ENCODE measurements at regions not wholly inside any gene's neighbourhood (a gene's known extent, or its start where the extent isn't known, plus 50 kb on each side); places are given as distances from the start of the nearest gene placed in this dataset.

DNA sequence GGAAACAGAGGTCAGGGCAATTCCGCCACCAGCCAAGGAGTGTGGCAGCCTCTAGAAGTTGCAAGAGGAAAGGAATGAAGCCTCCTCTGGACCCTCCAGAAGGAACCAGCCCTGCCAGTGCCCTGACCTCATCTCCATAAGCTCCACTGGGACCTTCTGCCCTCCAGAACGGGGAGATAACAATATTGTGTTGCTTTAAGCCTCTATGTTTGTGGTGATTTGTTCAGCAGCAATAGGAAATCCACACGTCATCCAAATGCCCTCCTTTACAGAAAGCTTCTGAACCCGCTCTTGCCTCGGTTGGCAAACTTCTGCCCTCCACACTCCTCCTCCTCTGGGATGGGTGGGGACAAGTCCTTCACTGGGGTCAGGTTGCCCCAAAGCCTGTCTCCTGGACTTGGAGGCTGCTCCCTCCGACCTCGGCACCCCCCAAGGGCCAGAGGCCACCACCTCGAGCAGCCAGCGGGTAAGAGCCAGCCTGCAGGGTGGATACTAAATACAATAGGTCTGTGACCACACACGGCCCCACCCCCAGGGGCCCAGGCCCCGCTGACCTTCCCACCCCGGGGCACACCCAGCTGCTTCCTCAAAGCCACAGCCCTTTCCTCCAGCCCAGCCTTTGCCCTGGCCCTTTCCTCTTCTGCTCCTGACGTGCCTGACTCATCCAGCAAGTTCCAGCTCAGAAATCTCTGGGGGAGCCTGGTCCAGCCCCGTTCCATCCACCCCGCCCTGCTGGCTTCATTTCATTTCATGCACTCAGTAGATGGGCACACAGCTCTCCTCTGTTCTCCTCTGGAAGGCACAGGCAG is 58.7 kb upstream of the NCOR2 start:
- H3K4me3 ChIP-seq (ENCODE audit: low read depth in 1 of 2, low read length in 2 of 2), result no peak overlapping the region
- DNase-seq (no peak), ATAC-seq (ENCODE audit: insufficient read depth, low read depth) (no peak)
- H3K36me3 ChIP-seq (ENCODE audit: insufficient read depth, low read length), result no peaks in the 10 kb centered on the region
- H2AFZ ChIP-seq (ENCODE audit: low read depth, low read length), result no peak overlapping the region
- no peak overlapping the region for H3K27ac ChIP-seq (ENCODE audit: low read length)
- no peaks in the 10 kb centered on the region for H3K4me1 ChIP-seq (ENCODE audit: insufficient read depth, low read length)
- TF ChIP-seq, protein P1, sequence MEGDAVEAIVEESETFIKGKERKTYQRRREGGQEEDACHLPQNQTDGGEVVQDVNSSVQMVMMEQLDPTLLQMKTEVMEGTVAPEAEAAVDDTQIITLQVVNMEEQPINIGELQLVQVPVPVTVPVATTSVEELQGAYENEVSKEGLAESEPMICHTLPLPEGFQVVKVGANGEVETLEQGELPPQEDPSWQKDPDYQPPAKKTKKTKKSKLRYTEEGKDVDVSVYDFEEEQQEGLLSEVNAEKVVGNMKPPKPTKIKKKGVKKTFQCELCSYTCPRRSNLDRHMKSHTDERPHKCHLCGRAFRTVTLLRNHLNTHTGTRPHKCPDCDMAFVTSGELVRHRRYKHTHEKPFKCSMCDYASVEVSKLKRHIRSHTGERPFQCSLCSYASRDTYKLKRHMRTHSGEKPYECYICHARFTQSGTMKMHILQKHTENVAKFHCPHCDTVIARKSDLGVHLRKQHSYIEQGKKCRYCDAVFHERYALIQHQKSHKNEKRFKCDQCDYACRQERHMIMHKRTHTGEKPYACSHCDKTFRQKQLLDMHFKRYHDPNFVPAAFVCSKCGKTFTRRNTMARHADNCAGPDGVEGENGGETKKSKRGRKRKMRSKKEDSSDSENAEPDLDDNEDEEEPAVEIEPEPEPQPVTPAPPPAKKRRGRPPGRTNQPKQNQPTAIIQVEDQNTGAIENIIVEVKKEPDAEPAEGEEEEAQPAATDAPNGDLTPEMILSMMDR (IDR thresholded peaks at IDR 0.05; ENCODE audit: borderline replicate concordance, extremely low read depth, low read length, poor library complexity, severe bottlenecking), result no peak
- no peak for TF ChIP-seq EZH2 (IDR thresholded peaks at IDR 0.05; ENCODE audit: borderline replicate concordance, low read depth, low read length, severe bottlenecking)
- H3K4me2 ChIP-seq (ENCODE audit: insufficient read depth, low read length), result no peak overlapping the region
- H3K27me3 ChIP-seq (ENCODE audit: insufficient read depth, low read length, poor library complexity), result no peaks in the 10 kb centered on the region
- no peaks in the 10 kb centered on the region for H3K79me2 ChIP-seq (ENCODE audit: insufficient read depth, low read length)
- no peaks in the 10 kb centered on the region for H4K20me1 ChIP-seq (ENCODE audit: insufficient read depth, low read length)
- no peak overlapping the region for H3K9ac ChIP-seq (ENCODE audit: low read depth, low read length)
- no peaks in the 10 kb centered on the region for H3K9me3 ChIP-seq (ENCODE audit: insufficient read depth, low read length, severe bottlenecking)

- Histone ChIP-seq H3K4me1 (ENCODE audit: insufficient read depth, low read length) (no peaks in the 10 kb centered on the region), H3K4me3 (ENCODE audit: low read depth in 1 of 2, low read length in 2 of 2) (no peak overlapping the region), H3K79me2 (ENCODE audit: insufficient read depth, low read length) (no peaks in the 10 kb centered on the region), H3K9ac (ENCODE audit: low read depth, low read length) (no peak overlapping the region), H3K4me2 (ENCODE audit: insufficient read depth, low read length) (no peak overlapping the region), H3K36me3 (ENCODE audit: insufficient read depth, low read length) (no peaks in the 10 kb centered on the region), H2AFZ (ENCODE audit: low read depth, low read length) (no peak overlapping the region), H3K27me3 (ENCODE audit: insufficient read depth, low read length, poor library complexity) (no peaks in the 10 kb centered on the region), H4K20me1 (ENCODE audit: insufficient read depth, low read length) (no peaks in the 10 kb centered on the region), H3K27ac (ENCODE audit: low read length) (no peak overlapping the region), H3K9me3 (ENCODE audit: insufficient read depth, low read length, severe bottlenecking) (no peaks in the 10 kb centered on the region)
- DNase-seq (no peak), ATAC-seq (ENCODE audit: insufficient read depth, low read depth) (0 out of 3 replicates have a peak, but pooled peaks have one; percentile 24)
- TF ChIP-seq EZH2 (IDR thresholded peaks at IDR 0.05; ENCODE audit: borderline replicate concordance, low read depth, low read length, severe bottlenecking), result no peak
- TF ChIP-seq, protein P1 (IDR thresholded peaks at IDR 0.05; ENCODE audit: borderline replicate concordance, extremely low read depth, low read length, poor library complexity, severe bottlenecking), result no peak
Observed at GRCh38 chr12:124624823-124625222, 57.4 kb upstream of the NCOR2 start.

- Histone ChIP-seq H2AFZ (ENCODE audit: low read depth, low read length) (no peak overlapping the region), H3K79me2 (ENCODE audit: insufficient read depth, low read length) (no peaks in the 10 kb centered on the region), H3K4me2 (ENCODE audit: insufficient read depth, low read length) (no peak overlapping the region), H3K4me1 (ENCODE audit: insufficient read depth, low read length) (no peaks in the 10 kb centered on the region), H3K9ac (ENCODE audit: low read depth, low read length) (no peak overlapping the region), H3K9me3 (ENCODE audit: insufficient read depth, low read length, severe bottlenecking) (no peaks in the 10 kb centered on the region), H3K27me3 (ENCODE audit: insufficient read depth, low read length, poor library complexity) (no peaks in the 10 kb centered on the region), H4K20me1 (ENCODE audit: insufficient read depth, low read length) (no peaks in the 10 kb centered on the region), H3K36me3 (ENCODE audit: insufficient read depth, low read length) (no peaks in the 10 kb centered on the region), H3K4me3 (ENCODE audit: low read depth in 1 of 2, low read length in 2 of 2) (no peak overlapping the region), H3K27ac (ENCODE audit: low read length) (no peak overlapping the region)
- TF ChIP-seq, protein P1 (IDR thresholded peaks at IDR 0.05; ENCODE audit: borderline replicate concordance, extremely low read depth, low read length, poor library complexity, severe bottlenecking), result no peak
- TF ChIP-seq EZH2 (IDR thresholded peaks at IDR 0.05; ENCODE audit: borderline replicate concordance, low read depth, low read length, severe bottlenecking), result no peak
- ATAC-seq (ENCODE audit: insufficient read depth, low read depth) (no peak), DNase-seq (no peak)
Observed at GRCh38 chr12:124623344-124624035, 56.1 kb upstream of the NCOR2 start.
